ENCODE measurements at regions not wholly inside any gene's neighbourhood (a gene's known extent, or its start where the extent isn't known, plus 50 kb on each side); places are given as distances from the start of the nearest gene placed in this dataset.

- DNase-seq = no peak
- Mint-ChIP-seq H3K4me3 (no peak overlapping the region), H3K27me3 (ENCODE audit: low read depth in 3 of 3) (peaks cover 0 to 5% (median under 1%) of the 10 kb centered on the region in 3 donors), H3K4me1 (no peaks in the 10 kb centered on the region), H3K27ac (peak overlapping the region in 1 of 7 donors; percentile 1), H3K36me3 (no peaks in the 10 kb centered on the region), H3K9me3 (peaks cover 0 to 3% (median 0%) of the 10 kb centered on the region in 7 donors)
- Histone ChIP-seq H3K4me1 (ENCODE audit: control insufficient read depth in 1 of 2, insufficient read depth in 2 of 2, low read length in 2 of 2) (no peaks in the 10 kb centered on the region), H4K20me1 (ENCODE audit: insufficient read depth, low read length) (no peaks in the 10 kb centered on the region), H3K4me2 (replicated peaks; ENCODE audit: extremely low read depth, low read length, poor library complexity, severe bottlenecking) (no peak overlapping the region), H3K27me3 (ENCODE audit: control insufficient read depth in 2 of 2, insufficient read depth in 2 of 2, low read length in 2 of 2) (no peaks in the 10 kb centered on the region), H3K4me3 (replicated peaks in 1 of 3; ENCODE audit: low read depth in 2 of 3, low read length in 3 of 3) (no peak overlapping the region), H2AFZ (ENCODE audit: insufficient read depth, low read depth, low read length, poor library complexity, severe bottlenecking) (no peak overlapping the region), H3K27ac (ENCODE audit: low read depth in 1 of 2, low read length in 2 of 2) (no peak overlapping the region), H3K9me3 (replicated peaks in 1 of 2; ENCODE audit: control insufficient read depth in 1 of 2, insufficient read depth in 1 of 2, low read length in 2 of 2) (no peaks in the 10 kb centered on the region), H3K79me2 (ENCODE audit: insufficient read depth, low read length) (no peaks in the 10 kb centered on the region), H3K9ac (ENCODE audit: insufficient read depth, low read length, poor library complexity, severe bottlenecking) (no peak overlapping the region), H3K36me3 (replicated peaks in 1 of 2; ENCODE audit: control insufficient read depth in 1 of 2, insufficient read depth in 2 of 2, low read length in 2 of 2) (no peaks in the 10 kb centered on the region)
- no peak for TF ChIP-seq CTCF (IDR thresholded peaks at IDR 0.05)
- intact Hi-C loops (cut with micrococcal nuclease) = no loop called here
- 100% methylated on average over 1 of the region's 1 CpG for WGBS (ENCODE audit: insufficient coverage)
These were observed 132.0 kb downstream of the SEC61B start for GRCh38 chr9:99354104-99354503.

GRCh38 chr9:99356512-99356971, 134.5 kb downstream of the SEC61B start:
- no peak for TF ChIP-seq CTCF (IDR thresholded peaks at IDR 0.05)
- peak overlapping the region in 1 of 2 donors; percentile 43 for H3K4me3 Mint-ChIP-seq
- no peaks in the 10 kb centered on the region for H3K36me3 ChIP-seq (replicated peaks in 1 of 2; ENCODE audit: control insufficient read depth in 1 of 2, insufficient read depth in 2 of 2, low read length in 2 of 2)
- H3K27me3 ChIP-seq (ENCODE audit: control insufficient read depth in 2 of 2, insufficient read depth in 2 of 2, low read length in 2 of 2) = peaks cover 3 to 10% of the 10 kb centered on the region in 2 donors
- no peaks in the 10 kb centered on the region for H3K4me1 Mint-ChIP-seq
- H3K27ac ChIP-seq (ENCODE audit: low read depth in 1 of 2, low read length in 2 of 2) = no peak overlapping the region
- no peaks in the 10 kb centered on the region for H3K79me2 ChIP-seq (ENCODE audit: insufficient read depth, low read length)
- no peak for DNase-seq
- no peak overlapping the region for H3K9ac ChIP-seq (ENCODE audit: insufficient read depth, low read length, poor library complexity, severe bottlenecking)
- H3K4me3 ChIP-seq (replicated peaks in 1 of 3; ENCODE audit: low read depth in 2 of 3, low read length in 3 of 3) = no peak overlapping the region
- H2AFZ ChIP-seq (ENCODE audit: insufficient read depth, low read depth, low read length, poor library complexity, severe bottlenecking) = no peak overlapping the region
- no peaks in the 10 kb centered on the region for H4K20me1 ChIP-seq (ENCODE audit: insufficient read depth, low read length)
- H3K4me1 ChIP-seq (ENCODE audit: control insufficient read depth in 1 of 2, insufficient read depth in 2 of 2, low read length in 2 of 2) = no peaks in the 10 kb centered on the region
- intact Hi-C loops (cut with micrococcal nuclease) = no loop called here
- WGBS (ENCODE audit: insufficient coverage) = 91% methylated on average over 5 of the region's 5 CpGs
- H3K27me3 Mint-ChIP-seq (ENCODE audit: low read depth in 3 of 3) = peaks cover 5 to 11% (median 7%) of the 10 kb centered on the region in 3 donors
- peaks cover 0 to 3% (median 0%) of the 10 kb centered on the region in 7 donors for H3K9me3 Mint-ChIP-seq
- no peak overlapping the region for H3K4me2 ChIP-seq (replicated peaks; ENCODE audit: extremely low read depth, low read length, poor library complexity, severe bottlenecking)
- peak overlapping the region in 1 of 7 donors; percentile 44 for H3K27ac Mint-ChIP-seq
- no peaks in the 10 kb centered on the region for H3K9me3 ChIP-seq (replicated peaks in 1 of 2; ENCODE audit: control insufficient read depth in 1 of 2, insufficient read depth in 1 of 2, low read length in 2 of 2)
- H3K36me3 Mint-ChIP-seq = no peaks in the 10 kb centered on the region

Measured in CD14-positive monocyte (primary cell).